Medulla oblongata (tissue), 1 donor: ENCODE measurements at regions not wholly inside any gene's neighbourhood (a gene's known extent, or its start where the extent isn't known, plus 50 kb on each side); places are given as distances from the start of the nearest gene placed in this dataset.
"Not testable (repeated sequence)": the region's sequence is repeated elsewhere in the genome, so short reads cannot be mapped to it uniquely, and the experiment has no call there.

ENCODE experiments used
- DNase-seq: peaks from one replicate; pipeline ENCODE4 v3.0.0-alpha.2; 2015; ENCODE audit errors: extremely low spot score

- no peak for DNase-seq
Measured at GRCh38 chr21:15203740-15204139, 138.9 kb upstream of the NRIP1 start.

- DNase-seq: no peak
Measured at GRCh38 chr21:15204140-15204969, 139.6 kb upstream of the NRIP1 start.

GRCh38 chr21:15204970-15205286 is 140.1 kb upstream of the NRIP1 start:
- DNase-seq: no peak

- DNase-seq: peak; percentile 37
Measured at GRCh38 chr21:15206514-15206913, 141.7 kb upstream of the NRIP1 start.

GRCh38 chr21:15207231-15207630 is 142.4 kb upstream of the NRIP1 start:
- no peak for DNase-seq

- DNase-seq: no peak
Measured at GRCh38 chr21:15207635-15208370, 143.0 kb upstream of the NRIP1 start.

GRCh38 chr21:15208786-15209185 is 144.0 kb upstream of the NRIP1 start:
- DNase-seq: no peak

- DNase-seq: no peak
Measured at GRCh38 chr21:15209224-15209623, 144.4 kb upstream of the NRIP1 start.

GRCh38 chr21:15210235-15210678 is 145.5 kb upstream of the NRIP1 start:
- DNase-seq: no peak

GRCh38 chr21:15211491-15212133 is 146.8 kb upstream of the NRIP1 start:
- no peak for DNase-seq

GRCh38 chr21:15212206-15212605 is 147.4 kb upstream of the NRIP1 start:
- peak; percentile 45 for DNase-seq

GRCh38 chr21:15218476-15218875 is 153.7 kb upstream of the NRIP1 start:
- DNase-seq: not testable (repeated sequence)

GRCh38 chr21:15219039-15219438 is 154.2 kb upstream of the NRIP1 start:
- no peak for DNase-seq

GRCh38 chr21:15219894-15220293 is 155.1 kb upstream of the NRIP1 start:
- DNase-seq: peak; percentile 9

GRCh38 chr21:15221799-15222386 is 157.1 kb upstream of the NRIP1 start:
- no peak for DNase-seq

- no peak for DNase-seq
Measured at GRCh38 chr21:15222707-15223106, 157.9 kb upstream of the NRIP1 start.

- DNase-seq: no peak
Measured at GRCh38 chr21:15224346-15225086, 159.7 kb upstream of the NRIP1 start.

GRCh38 chr21:15227919-15228318 is 163.1 kb upstream of the NRIP1 start:
- no peak for DNase-seq

GRCh38 chr21:15229390-15229789 is 164.6 kb upstream of the NRIP1 start:
- DNase-seq: no peak

- DNase-seq: no peak
Measured at GRCh38 chr21:15233611-15234010, 168.8 kb upstream of the NRIP1 start.

- DNase-seq: no peak
Measured at GRCh38 chr21:15236111-15236510, 171.3 kb upstream of the NRIP1 start.

- no peak for DNase-seq
Measured at GRCh38 chr21:15240848-15241247, 176.0 kb upstream of the NRIP1 start.
